ENCODE measurements at regions not wholly inside any gene's neighbourhood (a gene's known extent, or its start where the extent isn't known, plus 50 kb on each side); places are given as distances from the start of the nearest gene placed in this dataset.
A peak's percentile ranks its signal among the peaks of the same experiment; 100 is the strongest.

DNA sequence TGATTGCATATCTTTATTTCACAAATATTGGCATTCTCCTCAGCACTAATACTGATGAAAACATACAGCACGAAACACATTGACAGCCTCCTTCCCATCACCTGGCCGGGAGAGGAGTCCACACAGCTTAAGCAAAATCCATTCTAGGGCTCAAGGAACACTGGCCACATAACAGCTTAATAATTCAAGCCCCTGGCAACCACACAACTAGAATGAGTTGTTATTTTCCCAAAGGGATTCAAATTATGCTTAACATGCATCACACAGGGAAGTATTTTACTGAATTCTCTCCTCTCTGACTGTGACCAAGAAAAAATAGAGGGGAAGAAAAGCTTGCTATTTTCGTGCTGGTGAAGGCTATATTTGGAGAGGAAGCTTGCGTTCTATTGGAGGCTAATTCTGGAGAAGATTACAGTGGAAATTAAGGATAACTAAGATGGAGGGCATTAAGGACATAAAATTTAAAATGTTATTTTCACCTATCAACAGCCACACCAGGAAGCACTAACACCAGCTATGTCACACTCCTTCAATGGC is 198.5 kb downstream of the ADGRG6 start:
- no peak overlapping the region for H3K4me3 Mint-ChIP-seq
- H3K27ac Mint-ChIP-seq = no peak overlapping the region
- H3K4me1 Mint-ChIP-seq = no peaks in the 10 kb centered on the region
- peaks cover 23% of the 10 kb centered on the region for H3K9me3 Mint-ChIP-seq
- no peaks in the 10 kb centered on the region for H3K36me3 Mint-ChIP-seq
- ATAC-seq = no peak
- H3K27me3 Mint-ChIP-seq = no peaks in the 10 kb centered on the region

DNA sequence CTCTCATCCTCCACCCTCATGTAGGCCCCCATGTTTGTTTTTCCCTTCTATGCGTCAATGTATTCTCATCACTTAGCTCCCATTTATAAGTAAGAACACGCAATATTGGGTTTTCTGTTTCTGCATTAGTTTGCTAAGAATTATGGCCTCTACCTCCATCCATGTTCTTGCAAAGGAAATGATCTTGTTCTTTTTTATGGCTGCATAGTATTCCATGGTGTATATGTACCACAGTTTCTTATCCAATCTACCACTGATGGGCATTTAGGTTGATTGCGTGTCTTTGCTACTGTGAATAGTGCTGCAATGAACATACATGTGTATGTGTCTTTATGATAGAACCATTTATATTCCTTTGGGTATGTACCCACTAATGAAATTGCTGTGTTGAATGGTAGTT is 200.0 kb downstream of the ADGRG6 start:
- Mint-ChIP-seq H3K27ac (no peak overlapping the region), H3K4me3 (no peak overlapping the region), H3K27me3 (no peaks in the 10 kb centered on the region), H3K36me3 (no peaks in the 10 kb centered on the region), H3K9me3 (peaks cover 23% of the 10 kb centered on the region), H3K4me1 (no peaks in the 10 kb centered on the region)
- no peak for ATAC-seq

DNA sequence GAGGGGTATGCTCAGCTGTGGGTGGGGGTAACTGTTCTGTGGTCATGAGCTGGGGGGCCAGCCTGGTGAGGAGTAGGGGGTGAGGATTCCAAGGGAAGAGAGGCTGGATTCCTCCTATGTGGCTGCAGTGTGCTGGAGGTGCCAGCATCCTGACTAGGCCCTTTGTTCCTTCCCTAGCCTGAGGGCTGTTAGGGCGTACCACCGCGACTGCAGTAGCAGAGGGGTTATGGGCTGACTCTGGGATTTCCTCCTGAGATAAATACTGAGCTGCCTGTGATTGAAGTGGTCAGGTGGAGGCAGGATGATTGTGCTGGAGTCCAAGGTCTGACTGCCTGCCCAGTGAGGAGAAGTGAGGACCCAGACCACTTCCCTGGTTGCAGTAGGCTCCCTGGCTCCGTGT is 205.3 kb downstream of the ADGRG6 start:
- no peaks in the 10 kb centered on the region for H3K36me3 Mint-ChIP-seq
- no peak overlapping the region for H3K27ac Mint-ChIP-seq
- H3K4me1 Mint-ChIP-seq = no peaks in the 10 kb centered on the region
- ATAC-seq = peak; percentile 48
- peaks cover 23% of the 10 kb centered on the region for H3K9me3 Mint-ChIP-seq
- H3K4me3 Mint-ChIP-seq = no peak overlapping the region
- peaks cover 9% of the 10 kb centered on the region for H3K27me3 Mint-ChIP-seq

DNA sequence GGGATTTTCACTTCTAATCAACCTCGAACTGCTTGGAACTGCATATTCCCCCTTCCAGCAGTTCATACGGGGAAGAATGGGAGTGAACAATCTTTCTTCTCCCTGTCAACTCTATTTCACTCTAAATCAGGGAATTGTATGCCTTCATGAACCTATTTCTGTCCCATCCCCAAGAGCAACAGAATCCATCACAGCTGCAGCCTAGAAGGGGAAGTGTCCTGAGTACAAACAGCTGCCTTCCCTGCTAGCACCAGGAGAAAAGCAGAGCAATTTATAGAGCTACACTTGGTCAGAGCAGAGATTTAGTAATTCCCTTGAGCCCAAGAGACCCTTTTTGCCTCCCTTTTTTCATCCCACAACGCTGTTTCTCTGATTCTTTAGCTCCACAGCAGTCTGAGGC is 208.4 kb downstream of the ADGRG6 start:
- H3K4me3 Mint-ChIP-seq = no peak overlapping the region
- H3K27me3 Mint-ChIP-seq = peaks cover 9% of the 10 kb centered on the region
- no peaks in the 10 kb centered on the region for H3K4me1 Mint-ChIP-seq
- no peaks in the 10 kb centered on the region for H3K36me3 Mint-ChIP-seq
- peaks cover 12% of the 10 kb centered on the region for H3K9me3 Mint-ChIP-seq
- ATAC-seq = no peak
- H3K27ac Mint-ChIP-seq = no peak overlapping the region

DNA sequence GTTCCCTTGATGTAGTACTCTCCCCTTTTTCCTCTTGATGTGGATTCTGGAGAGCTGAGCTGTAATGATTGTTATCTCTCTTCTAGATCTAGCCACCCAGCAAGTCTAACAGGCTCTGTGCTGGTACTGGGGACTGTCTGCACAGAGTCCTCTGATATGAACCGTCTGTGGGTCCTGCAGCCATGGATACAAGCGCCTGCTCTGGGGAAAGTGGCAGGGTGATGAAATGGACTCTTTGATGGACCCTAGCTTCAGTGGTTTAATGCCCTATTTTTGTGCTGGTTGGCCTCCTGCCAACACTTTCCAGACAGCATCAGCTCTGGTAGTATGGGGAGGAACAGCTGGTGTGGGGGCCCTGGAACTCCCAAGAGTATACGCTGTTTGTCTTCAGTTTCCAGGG is 216.3 kb downstream of the ADGRG6 start:
- no peak overlapping the region for H3K4me3 Mint-ChIP-seq
- ATAC-seq = no peak
- H3K27ac Mint-ChIP-seq = no peak overlapping the region
- H3K36me3 Mint-ChIP-seq = no peaks in the 10 kb centered on the region
- H3K4me1 Mint-ChIP-seq = no peaks in the 10 kb centered on the region
- H3K27me3 Mint-ChIP-seq = peaks cover 26% of the 10 kb centered on the region
- peaks cover 13% of the 10 kb centered on the region for H3K9me3 Mint-ChIP-seq

DNA sequence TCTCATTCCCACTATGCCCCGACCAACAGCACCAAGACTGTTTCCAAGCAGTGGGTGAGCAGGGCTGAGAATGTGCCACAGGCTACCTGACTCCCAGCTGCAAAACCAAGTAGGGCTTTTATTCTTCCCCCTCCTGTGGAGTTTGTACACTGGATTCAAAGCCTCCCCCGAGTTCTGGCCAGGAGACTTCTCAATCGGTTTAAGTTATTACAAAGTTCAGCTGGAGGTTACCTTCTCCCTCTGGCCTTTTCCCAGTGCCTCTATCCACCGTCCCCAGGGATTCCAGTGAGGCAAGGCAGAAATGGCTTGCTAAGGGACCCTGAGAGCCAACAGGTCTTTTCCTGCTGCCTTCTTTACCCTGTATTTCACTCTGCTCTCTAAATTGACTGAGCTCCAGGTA is 217.0 kb downstream of the ADGRG6 start:
- Mint-ChIP-seq H3K4me3 (no peak overlapping the region), H3K27me3 (peaks cover 33% of the 10 kb centered on the region), H3K36me3 (no peaks in the 10 kb centered on the region), H3K9me3 (peaks cover 12% of the 10 kb centered on the region), H3K27ac (no peak overlapping the region), H3K4me1 (no peaks in the 10 kb centered on the region)
- no peak for ATAC-seq

DNA sequence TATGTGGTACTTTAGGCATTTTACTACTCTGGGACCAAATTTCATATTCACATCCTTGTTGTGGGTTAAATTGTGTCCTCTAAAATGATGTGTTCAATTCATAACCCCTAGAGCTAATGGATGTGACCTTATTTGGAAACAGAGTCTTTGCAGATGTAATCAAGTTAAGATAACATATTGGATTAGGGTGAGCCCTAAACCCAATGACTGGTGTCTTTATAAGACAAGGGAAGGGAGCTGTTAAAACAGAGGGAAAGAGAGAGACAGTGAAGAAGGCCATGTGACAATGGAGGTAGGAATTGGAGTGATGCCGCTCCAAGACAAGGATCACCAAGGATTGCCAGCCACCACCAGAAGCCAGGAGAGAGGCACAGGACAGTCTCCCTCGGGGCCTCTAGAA is 220.0 kb downstream of the ADGRG6 start:
- H3K27ac Mint-ChIP-seq = no peak overlapping the region
- no peaks in the 10 kb centered on the region for H3K9me3 Mint-ChIP-seq
- H3K27me3 Mint-ChIP-seq = peaks cover 53% of the 10 kb centered on the region
- no peaks in the 10 kb centered on the region for H3K36me3 Mint-ChIP-seq
- H3K4me1 Mint-ChIP-seq = no peaks in the 10 kb centered on the region
- no peak overlapping the region for H3K4me3 Mint-ChIP-seq
- ATAC-seq = no peak

DNA sequence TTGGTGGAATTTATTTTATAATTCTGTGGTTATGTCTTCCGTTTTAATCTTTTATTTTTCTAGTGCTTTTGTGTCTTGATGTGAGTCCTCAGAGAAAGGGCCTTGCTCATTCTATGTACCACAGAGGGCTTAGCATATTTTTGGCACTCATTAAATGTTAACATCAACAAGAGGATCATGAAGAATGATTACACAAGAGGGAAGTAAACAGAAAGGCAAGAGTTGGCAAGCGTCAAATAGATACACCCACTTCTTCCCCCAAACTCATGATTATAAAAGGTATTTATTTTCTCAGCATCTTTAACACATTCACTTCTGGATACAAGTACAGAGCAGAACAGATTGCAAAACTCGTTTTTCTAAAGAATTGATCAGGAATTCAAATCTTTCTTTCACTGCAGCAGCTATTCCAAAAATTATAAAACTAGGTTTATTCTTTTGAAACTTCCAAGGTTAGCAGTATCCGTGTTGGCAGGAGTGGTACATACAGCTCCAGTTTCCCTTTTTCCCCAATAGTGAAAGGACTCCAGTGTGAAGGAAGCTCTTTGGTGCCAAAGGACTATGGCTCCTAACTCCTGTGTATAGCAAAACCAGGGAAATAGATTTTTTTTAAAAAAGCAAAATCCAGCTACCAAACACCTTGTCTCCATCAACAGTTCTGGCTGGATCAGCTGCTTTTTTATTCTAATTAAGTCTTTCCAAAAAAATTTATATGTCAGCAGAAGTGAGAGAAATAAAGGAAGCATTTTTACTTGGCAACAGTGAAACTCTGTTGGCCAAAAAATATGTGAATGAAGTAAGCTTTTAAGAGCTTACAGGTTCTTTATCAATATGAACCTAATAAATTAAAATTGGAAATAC is 221.9 kb downstream of the ADGRG6 start:
- H3K36me3 Mint-ChIP-seq = no peaks in the 10 kb centered on the region
- H3K4me1 Mint-ChIP-seq = no peaks in the 10 kb centered on the region
- peaks cover 53% of the 10 kb centered on the region for H3K27me3 Mint-ChIP-seq
- no peak overlapping the region for H3K4me3 Mint-ChIP-seq
- no peak for ATAC-seq
- H3K9me3 Mint-ChIP-seq = no peaks in the 10 kb centered on the region
- H3K27ac Mint-ChIP-seq = no peak overlapping the region

DNA sequence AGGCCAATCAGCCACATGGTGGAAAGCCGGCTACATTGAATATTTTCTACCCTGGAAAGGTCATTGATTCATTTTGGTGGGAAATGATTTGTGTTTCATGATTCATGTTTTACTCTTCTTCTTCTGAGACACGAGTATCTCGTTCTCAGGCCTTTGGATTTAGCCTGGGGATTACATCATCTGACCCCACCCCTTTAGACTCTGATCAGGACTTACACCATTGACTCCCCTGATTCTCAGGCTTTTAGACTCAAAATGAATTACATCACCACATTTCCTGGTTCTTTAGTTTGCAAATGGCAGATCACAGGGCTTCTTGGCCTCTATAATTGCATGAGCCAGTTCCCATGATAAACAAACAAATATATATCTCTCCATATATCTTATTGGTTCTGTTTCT is 228.8 kb downstream of the ADGRG6 start:
- Mint-ChIP-seq H3K4me1 (no peaks in the 10 kb centered on the region), H3K4me3 (no peak overlapping the region), H3K27me3 (peaks cover 8% of the 10 kb centered on the region), H3K9me3 (peaks cover 11% of the 10 kb centered on the region), H3K36me3 (no peaks in the 10 kb centered on the region), H3K27ac (no peak overlapping the region)
- no peak for ATAC-seq

DNA sequence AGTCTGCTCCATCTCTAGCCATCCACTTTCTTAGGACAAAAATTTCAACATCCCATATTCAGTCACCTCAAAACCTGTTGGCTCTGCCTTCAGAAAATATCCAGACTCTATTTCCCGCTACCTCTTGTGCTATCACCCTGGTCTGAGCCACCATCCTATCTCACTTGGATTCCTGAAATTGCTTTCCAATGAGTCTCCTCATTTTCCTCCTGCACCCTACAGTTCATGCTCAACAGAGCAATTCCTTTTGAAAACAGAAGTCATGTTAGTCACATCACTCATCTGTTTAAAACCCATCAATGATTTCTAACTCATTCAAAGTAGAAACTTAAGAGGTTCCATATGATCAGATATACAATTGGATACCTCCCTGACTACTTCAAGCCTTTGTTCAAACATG is 229.9 kb downstream of the ADGRG6 start:
- Mint-ChIP-seq H3K36me3 (no peaks in the 10 kb centered on the region), H3K27ac (no peak overlapping the region), H3K9me3 (peaks cover 11% of the 10 kb centered on the region), H3K4me1 (no peaks in the 10 kb centered on the region), H3K4me3 (no peak overlapping the region), H3K27me3 (no peaks in the 10 kb centered on the region)
- no peak for ATAC-seq

DNA sequence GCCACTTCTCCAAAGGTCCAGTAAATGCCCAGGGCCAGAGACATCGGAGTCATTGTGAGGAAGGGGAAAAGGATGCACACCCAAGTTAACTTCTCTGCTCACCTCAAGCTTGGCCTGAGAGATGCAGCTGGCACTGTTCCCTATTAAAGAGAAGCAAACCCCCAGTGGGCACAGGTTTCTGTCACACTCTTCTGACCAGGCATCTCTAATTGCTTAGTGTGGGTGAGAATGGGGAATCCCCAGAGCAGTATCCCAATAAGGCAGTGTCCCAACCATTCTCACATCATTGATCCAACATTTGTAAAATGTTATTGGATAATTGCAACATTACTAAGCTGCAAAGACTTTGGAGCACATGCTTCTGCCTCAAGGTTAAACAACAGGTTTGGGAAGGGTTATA is 232.3 kb downstream of the ADGRG6 start:
- no peak overlapping the region for H3K4me3 Mint-ChIP-seq
- no peak overlapping the region for H3K27ac Mint-ChIP-seq
- H3K36me3 Mint-ChIP-seq = no peaks in the 10 kb centered on the region
- ATAC-seq = no peak
- peaks cover 18% of the 10 kb centered on the region for H3K9me3 Mint-ChIP-seq
- H3K4me1 Mint-ChIP-seq = no peaks in the 10 kb centered on the region
- no peaks in the 10 kb centered on the region for H3K27me3 Mint-ChIP-seq

DNA sequence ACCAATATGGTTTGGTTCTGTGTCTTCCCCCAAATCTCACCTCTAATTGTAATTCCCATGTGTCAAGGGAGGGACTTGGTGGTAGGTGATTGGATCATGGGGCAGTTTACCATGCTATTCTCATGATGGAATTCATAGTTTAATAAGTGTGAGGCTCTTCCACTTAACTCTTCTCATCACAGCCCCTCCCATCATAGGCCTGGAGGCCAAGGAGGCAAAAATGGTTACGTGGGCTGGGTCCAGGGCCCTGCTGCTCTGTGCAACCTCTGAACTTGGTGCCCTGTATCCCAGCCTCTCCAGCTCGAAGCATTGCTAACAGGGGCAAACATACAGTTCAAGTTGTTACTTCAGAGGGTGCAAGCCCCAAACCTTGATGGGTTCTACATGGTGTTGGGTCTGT is 232.7 kb downstream of the ADGRG6 start:
- Mint-ChIP-seq H3K9me3 (peaks cover 18% of the 10 kb centered on the region), H3K27ac (no peak overlapping the region), H3K4me1 (no peaks in the 10 kb centered on the region), H3K4me3 (no peak overlapping the region), H3K27me3 (no peaks in the 10 kb centered on the region), H3K36me3 (no peaks in the 10 kb centered on the region)
- ATAC-seq = no peak

DNA sequence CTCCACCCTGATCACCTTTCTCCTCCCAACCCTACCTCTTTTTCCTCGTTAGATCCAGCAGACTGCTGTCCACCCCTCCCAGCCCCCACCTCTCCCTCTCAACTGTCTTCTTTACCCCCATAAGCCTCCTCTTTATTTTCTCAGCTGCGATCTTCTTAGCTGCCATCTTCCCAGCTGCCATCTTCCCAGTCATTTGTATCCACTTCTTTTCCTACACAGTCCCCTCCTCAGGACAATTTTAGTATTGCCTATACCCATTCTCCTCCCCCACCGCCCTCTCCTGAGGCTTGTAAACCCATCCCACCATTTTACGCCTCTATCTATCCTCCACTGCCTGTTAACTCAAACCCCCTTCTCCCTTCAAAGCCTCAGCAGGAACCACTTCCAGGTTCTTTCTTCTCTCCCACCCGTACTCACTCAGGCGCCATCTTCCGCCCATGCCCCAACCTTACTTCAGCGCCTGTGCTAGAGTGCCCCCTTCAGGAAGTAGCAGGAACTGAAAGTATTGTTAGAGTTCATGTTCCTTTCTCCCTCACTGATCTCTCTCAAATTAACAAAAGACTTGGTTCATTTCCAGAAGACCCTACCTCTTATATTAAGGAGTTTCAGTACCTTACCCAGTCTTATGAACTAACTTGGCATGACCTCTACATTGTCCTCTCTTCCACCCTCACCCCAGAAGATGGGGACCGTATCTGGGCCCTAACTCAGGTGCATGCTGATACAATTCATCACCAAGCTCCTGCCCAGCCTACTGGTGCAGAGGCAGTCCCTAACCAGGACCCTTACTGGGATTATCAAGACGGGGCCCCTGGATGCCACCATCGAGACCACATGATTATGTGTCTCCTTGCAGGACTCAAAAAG is 236.0 kb downstream of the ADGRG6 start:
- no peak for ATAC-seq
- Mint-ChIP-seq H3K4me1 (no peaks in the 10 kb centered on the region), H3K4me3 (no peak overlapping the region), H3K27ac (no peak overlapping the region), H3K36me3 (no peaks in the 10 kb centered on the region), H3K27me3 (no peaks in the 10 kb centered on the region), H3K9me3 (peaks cover 18% of the 10 kb centered on the region)

DNA sequence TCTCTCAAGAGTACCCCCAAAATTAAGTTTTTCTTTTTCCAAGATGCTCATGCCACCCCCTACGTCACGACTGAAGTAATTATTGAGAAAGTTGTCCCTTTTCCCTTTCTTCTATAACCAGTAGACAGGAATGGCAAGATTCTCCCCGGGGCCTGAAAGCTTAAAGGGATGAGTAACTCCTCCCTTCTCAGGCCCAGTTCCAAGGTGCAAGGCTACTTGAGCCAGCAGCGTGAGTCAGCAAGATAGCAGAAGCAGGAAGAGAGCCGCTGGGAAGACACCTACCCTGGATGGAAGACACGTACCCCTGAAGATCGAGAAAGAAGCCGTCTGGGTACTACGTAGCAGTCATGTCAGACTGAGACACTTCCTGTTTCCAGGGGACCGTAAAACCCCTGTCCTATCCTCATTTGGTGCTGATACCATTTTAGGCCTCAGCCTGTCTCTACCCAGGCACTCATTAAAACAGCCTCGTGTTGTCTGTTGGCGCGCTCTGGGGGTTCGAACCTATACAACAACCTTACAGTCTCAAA is 241.0 kb downstream of the ADGRG6 start:
- Mint-ChIP-seq H3K27me3 (peaks cover 9% of the 10 kb centered on the region), H3K4me3 (no peak overlapping the region), H3K36me3 (no peaks in the 10 kb centered on the region), H3K27ac (no peak overlapping the region), H3K9me3 (peaks cover 4% of the 10 kb centered on the region), H3K4me1 (no peaks in the 10 kb centered on the region)
- no peak for ATAC-seq

DNA sequence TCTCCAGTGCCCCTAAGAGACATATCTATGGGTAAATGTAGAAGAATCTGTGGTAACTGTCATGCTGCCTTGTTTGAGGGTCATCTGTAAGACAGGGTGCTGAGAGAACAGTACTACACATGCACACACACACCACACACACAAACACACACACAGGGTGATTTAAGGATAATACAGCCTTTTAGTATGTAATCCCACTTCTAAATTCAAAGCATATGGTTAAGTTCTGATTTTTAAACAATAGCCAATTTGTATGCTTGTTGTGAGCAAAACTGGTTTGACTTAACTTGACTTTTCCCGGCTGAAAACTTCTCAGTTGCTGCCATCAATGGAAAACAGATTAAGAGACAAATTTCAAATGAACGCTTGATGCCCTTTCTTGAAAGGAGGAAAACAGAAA is 241.8 kb downstream of the ADGRG6 start:
- Mint-ChIP-seq H3K27ac (no peak overlapping the region), H3K4me1 (no peaks in the 10 kb centered on the region)

More for the DNA sequence above, 241.8 kb downstream of the ADGRG6 start:
- peaks cover 15% of the 10 kb centered on the region for H3K27me3 Mint-ChIP-seq
- no peak for ATAC-seq
- H3K4me3 Mint-ChIP-seq = no peak overlapping the region
- H3K9me3 Mint-ChIP-seq = no peaks in the 10 kb centered on the region
- H3K36me3 Mint-ChIP-seq = no peaks in the 10 kb centered on the region
